Stimulated activated memory B cell treated with anti-CD40 and anti-IgM and Interleukin-4, amounts not matched to agents 10 μg/mL and 1 μg/mL and 100 μg/mL, for 72 hours (primary cell): ENCODE measurements at regions not wholly inside any gene's neighbourhood (a gene's known extent, or its start where the extent isn't known, plus 50 kb on each side); places are given as distances from the start of the nearest gene placed in this dataset.
A peak's percentile ranks its signal among the peaks of the same experiment; 100 is the strongest.
"Not testable (repeated sequence)": the region's sequence is repeated elsewhere in the genome, so short reads cannot be mapped to it uniquely, and the experiment has no call there.

ENCODE experiments used
- ATAC-seq: fragments of 150-1000 bp; cut with Tn5 transposase; 2 replicates; pipeline ENCODE4 v1.10.0; 2021
- H3K27ac Mint-ChIP-seq: one replicate; pipeline ENCODE4 v1.8.0; 2022; ENCODE audit warnings: mild to moderate bottlenecking, mixed read lengths
- H3K27me3 Mint-ChIP-seq: one replicate; pipeline ENCODE4 v1.8.0; 2022; ENCODE audit warnings: mixed read lengths
- H3K36me3 Mint-ChIP-seq: one replicate; pipeline ENCODE4 v1.8.0; 2022; ENCODE audit warnings: mixed read lengths
- H3K4me1 Mint-ChIP-seq: one replicate; pipeline ENCODE4 v1.8.0; 2022; ENCODE audit warnings: mixed read lengths
- H3K4me3 Mint-ChIP-seq: one replicate; pipeline ENCODE4 v1.8.0; 2022; ENCODE audit warnings: mild to moderate bottlenecking, moderate library complexity, mixed read lengths
- H3K9me3 Mint-ChIP-seq: one replicate; pipeline ENCODE4 v1.8.0; 2022; ENCODE audit warnings: mixed read lengths

DNA sequence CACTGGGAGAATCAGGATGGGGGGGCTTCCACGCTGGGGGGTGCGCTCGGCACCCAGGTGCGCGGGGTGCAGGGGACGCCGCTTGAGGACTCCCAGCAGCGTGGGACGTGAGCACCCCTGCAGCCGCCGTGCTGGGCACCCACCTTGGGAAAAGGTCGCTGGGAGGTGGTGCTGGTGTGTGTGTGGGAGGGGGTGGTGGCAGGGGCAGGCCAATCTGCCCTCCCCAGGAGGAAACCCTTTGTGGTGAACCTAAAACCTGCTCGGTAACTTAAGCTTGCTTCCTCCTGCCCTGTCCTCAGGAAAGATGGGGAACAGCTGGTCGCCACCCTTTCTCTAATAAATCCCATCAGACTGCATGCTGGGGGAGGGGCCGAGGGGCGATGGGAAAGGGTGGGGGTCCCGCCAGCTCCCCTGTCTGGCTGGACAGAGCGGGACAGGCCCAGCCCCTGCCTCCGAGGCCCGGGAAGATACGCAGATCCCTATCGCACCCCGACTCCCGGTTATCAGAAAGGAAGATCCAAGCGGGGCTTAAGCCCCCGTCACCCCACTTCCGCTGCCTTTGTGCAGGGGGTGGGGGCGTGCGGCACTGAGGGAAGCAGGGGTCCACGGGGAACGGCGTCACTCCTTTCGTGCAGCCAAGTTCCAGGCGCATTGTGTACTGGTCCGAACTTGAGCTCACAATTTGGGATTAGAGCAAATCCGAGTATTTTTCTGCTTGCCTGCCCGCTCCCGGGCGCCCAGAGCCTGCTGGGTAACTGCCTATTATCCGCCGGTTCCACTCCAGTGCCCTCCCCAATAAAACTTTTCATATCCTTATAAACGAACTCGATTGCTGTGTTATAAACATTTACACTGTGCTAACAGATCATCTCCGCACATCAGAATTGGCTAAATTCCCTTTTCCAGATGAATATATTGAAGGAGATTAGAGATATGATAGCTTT lies 64.6 kb downstream of the UNCX start:
- Mint-ChIP-seq H3K27me3 (peaks cover 42% of the 10 kb centered on the region), H3K27ac (no peak overlapping the region), H3K9me3 (no peaks in the 10 kb centered on the region), H3K4me3 (no peak overlapping the region), H3K4me1 (no peaks in the 10 kb centered on the region), H3K36me3 (no peaks in the 10 kb centered on the region)
- no peak for ATAC-seq

DNA sequence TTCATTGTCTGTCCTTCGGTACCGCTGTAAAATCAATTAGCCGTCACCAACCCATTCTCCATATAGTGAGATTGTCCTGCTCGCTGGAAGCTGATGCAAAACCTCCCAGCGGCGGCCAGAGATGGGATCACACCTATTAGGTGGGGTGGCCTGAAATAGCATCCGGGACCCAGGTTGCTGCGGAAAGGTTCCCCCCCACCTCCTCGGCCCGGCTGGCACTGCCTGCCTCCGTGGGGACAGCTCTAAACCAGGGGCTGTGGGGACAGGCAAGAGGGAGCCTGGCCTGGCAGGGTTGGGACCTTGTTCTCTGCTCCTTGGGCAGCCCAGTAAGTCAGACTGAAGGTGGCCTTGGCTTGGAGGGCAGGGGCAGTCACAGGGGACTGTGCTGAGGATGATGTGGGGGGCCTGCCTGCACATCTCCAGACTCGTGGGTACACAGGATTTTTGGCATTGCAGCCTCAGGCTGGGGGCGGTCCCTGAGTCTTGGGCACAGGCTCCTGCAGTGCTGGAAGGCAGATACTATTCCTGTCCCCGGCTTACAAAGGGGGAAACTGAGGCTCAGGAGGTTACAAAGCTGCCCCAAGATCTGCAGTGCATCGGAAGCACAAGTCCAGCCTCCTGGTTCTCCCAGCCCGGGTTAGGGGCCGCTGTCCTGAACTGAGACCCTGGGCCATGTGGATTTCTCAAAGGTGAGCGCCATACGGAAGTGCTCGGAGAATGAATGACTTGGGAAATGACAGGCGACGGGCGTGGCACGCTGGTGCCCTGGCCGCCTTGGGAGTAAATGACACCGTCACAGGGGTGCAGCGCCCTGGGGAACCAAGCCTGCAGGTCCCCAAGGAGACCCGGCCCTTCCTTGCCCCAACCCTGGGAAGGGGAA lies 65.6 kb downstream of the UNCX start:
- H3K36me3 Mint-ChIP-seq: no peaks in the 10 kb centered on the region
- no peak for ATAC-seq
- no peaks in the 10 kb centered on the region for H3K4me1 Mint-ChIP-seq
- H3K27ac Mint-ChIP-seq: no peak overlapping the region
- H3K4me3 Mint-ChIP-seq: no peak overlapping the region
- H3K27me3 Mint-ChIP-seq: peaks cover 32% of the 10 kb centered on the region
- H3K9me3 Mint-ChIP-seq: no peaks in the 10 kb centered on the region

DNA sequence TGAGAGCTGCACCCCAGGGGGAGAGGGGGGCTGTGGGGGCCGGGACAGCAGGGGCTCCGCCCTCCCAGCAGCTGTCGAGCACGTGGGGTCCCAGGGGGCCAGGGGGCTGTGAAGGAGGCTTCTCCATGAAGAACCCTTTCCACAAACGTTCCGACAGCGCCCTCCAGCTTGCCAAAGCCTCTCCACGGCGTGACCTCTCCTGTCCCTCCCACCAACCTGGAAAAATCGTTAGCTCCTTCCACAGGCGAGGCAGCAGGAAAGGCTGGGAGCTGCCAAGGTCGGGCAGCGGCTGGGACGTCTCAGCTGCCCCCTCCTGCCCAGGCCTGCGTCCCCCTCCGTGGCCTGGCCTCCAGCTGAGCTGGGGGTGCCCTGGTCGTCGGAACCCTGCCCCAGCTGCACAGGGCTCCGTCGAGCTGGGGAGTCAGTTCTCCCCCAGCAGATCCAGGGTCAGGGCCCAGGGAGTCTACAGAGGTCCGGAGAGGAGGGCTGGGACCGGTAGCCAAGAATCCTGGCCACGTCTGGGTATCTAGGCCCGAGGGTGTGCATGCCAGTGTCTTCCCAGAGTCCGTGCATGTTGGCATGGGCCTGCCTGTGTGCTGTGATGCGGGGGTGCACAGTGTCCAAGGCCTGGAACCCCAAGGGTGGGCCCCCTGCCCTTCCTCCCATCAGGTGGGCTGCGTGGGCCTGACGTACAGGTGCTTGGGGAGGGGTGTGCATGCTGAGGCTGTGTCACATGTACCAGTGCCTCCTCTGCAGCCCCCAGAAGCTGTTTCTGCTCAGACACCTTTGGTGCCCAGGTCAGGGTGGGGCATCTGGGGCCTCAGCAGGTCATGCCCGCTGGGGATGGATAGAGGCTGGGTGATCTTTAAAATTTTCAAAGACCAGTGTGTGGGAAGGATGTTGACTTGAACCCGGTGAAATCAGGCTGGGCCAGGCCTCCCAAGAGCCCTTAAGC lies 66.5 kb downstream of the UNCX start:
- H3K27me3 Mint-ChIP-seq: peaks cover 28% of the 10 kb centered on the region
- no peaks in the 10 kb centered on the region for H3K9me3 Mint-ChIP-seq
- no peaks in the 10 kb centered on the region for H3K36me3 Mint-ChIP-seq
- H3K4me3 Mint-ChIP-seq: no peak overlapping the region
- no peaks in the 10 kb centered on the region for H3K4me1 Mint-ChIP-seq
- ATAC-seq: no peak
- H3K27ac Mint-ChIP-seq: no peak overlapping the region

DNA sequence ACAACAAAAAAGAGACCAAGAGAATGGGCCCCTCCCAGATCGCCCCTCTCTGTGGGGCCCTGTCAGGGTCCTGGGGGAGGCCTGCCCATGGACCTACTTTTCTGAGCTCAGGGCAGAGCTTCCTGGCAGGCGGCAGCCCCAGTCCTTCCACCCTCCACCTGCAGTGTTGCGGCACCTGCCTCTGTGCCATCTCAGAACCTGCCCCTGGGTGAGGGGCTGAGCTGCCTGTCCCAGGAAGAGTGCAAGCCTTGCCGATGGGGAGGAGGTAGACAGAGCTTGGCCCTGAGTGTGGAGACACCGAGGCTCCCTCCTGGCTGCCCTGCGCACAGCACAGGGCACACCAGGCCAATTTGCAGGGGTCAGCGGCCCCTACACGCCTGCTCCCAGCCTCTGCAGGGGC lies 67.5 kb downstream of the UNCX start:
- H3K27me3 Mint-ChIP-seq: peaks cover 28% of the 10 kb centered on the region
- no peak overlapping the region for H3K27ac Mint-ChIP-seq
- no peaks in the 10 kb centered on the region for H3K36me3 Mint-ChIP-seq
- H3K4me1 Mint-ChIP-seq: no peaks in the 10 kb centered on the region
- no peak for ATAC-seq
- no peak overlapping the region for H3K4me3 Mint-ChIP-seq
- H3K9me3 Mint-ChIP-seq: no peaks in the 10 kb centered on the region

DNA sequence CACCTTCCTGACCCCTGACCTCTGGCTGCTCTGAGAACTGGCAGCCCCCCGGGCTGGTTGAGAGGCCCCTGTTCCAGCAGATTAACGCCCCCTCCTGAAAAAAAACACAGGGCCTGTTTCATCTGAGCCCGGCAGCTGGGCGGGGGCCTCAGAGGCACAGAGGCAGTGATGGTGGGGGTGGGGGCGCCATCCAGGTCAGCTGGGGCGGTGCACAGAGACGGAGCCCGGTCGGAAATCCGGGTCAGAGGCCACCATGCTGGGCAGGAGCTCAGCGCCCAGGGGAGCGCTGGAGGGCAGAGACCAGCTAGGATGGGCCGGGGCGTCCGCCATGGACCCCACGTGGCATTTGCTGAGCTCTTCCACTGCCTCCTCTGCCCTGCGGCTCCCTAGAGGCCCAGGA lies 68.0 kb downstream of the UNCX start:
- no peak overlapping the region for H3K4me3 Mint-ChIP-seq

DNA sequence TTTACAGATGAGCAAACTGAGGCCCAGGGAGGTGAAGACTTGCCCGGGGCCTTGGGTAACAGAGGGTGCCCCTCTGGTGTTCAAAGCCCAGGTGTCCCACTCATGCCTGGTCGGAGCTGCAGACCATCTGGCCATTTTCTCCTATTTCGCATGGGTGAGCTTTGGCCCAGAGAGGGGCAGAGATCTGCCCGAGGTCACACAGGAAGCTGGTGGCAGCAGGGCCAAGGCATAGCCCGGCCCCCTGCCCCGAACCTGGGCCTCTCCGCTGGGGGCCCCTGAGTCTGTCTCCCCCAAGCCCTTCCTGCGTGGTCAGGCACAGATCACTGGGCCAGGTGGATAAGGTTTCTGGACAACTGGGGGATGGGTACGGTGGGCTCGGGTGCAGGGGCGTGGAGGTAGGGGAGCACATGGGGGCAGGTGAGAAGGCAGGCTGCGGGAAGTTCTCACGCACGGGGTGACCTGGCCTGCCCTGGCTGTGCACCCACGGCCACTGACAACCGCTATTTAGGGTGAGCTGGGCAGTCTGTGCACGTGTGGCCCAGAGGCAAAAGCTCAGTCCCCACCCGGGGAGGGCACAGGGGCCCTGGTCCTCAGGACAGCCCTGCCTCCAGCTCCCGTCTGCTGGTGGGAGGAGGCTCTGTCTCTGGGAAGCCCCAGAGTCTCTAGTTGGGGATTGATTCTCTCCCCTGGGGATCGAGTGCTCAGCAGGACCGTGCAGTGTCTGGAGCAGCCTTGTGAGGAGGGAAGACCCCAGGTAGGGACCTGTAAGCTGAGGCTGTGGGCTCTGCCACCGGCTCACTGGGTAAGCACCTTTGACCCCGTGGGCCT lies 68.6 kb downstream of the UNCX start:
- H3K27me3 Mint-ChIP-seq: peaks cover 36% of the 10 kb centered on the region
- no peak overlapping the region for H3K4me3 Mint-ChIP-seq
- no peaks in the 10 kb centered on the region for H3K36me3 Mint-ChIP-seq
- peaks cover 6% of the 10 kb centered on the region for H3K9me3 Mint-ChIP-seq
- H3K4me1 Mint-ChIP-seq: no peaks in the 10 kb centered on the region
- ATAC-seq: no peak
- H3K27ac Mint-ChIP-seq: no peak overlapping the region

More for the DNA sequence above, 68.0 kb downstream of the UNCX start:
- peaks cover 1% of the 10 kb centered on the region for H3K9me3 Mint-ChIP-seq
- H3K4me1 Mint-ChIP-seq: no peaks in the 10 kb centered on the region
- no peak for ATAC-seq
- H3K27ac Mint-ChIP-seq: no peak overlapping the region
- peaks cover 31% of the 10 kb centered on the region for H3K27me3 Mint-ChIP-seq
- H3K36me3 Mint-ChIP-seq: no peaks in the 10 kb centered on the region

DNA sequence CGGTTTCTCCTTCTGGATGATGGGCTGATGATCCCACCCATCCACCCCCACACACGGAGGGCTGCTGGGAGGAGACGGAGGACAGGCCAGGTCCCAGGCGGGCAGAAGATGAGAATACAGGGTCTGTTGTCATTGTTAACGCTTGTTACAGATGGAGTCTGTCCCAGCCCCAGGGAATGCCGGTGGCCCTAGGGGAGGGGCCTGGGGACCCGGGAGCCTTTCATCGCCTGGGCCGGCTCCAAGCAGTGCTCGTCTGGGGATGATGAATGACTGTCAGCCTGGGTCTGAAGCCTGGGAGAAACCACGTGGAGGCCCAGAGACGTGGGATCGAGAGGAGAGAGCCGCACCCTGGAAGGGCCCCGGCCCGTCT lies 69.2 kb downstream of the UNCX start:
- Mint-ChIP-seq H3K9me3 (peaks cover 10% of the 10 kb centered on the region), H3K4me1 (no peaks in the 10 kb centered on the region), H3K36me3 (no peaks in the 10 kb centered on the region), H3K27me3 (peaks cover 36% of the 10 kb centered on the region), H3K27ac (no peak overlapping the region), H3K4me3 (no peak overlapping the region)
- ATAC-seq: no peak

DNA sequence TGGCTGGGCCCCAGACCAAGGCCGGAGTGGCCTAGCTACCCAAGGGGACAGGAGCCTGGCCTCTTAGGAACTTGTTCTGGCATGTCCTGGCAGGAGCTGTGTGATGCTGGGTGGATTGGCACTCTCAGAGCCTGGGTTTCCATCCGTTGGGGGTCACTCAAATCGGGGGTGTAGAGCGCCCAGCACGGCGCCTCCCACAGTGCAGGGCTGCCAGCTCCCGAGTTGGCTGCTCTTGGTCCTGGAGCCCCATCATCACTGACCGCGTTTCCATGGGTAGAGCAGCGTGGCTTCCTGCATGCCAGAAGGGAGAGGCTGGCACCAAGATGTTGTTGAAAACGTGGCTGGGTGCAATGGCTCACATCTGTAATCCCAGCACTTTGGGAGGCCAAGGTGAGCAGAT lies 70.3 kb downstream of the UNCX start:
- no peak overlapping the region for H3K27ac Mint-ChIP-seq
- no peak overlapping the region for H3K4me3 Mint-ChIP-seq
- H3K27me3 Mint-ChIP-seq: peaks cover 27% of the 10 kb centered on the region
- no peak for ATAC-seq
- H3K4me1 Mint-ChIP-seq: no peaks in the 10 kb centered on the region
- H3K9me3 Mint-ChIP-seq: peaks cover 11% of the 10 kb centered on the region
- no peaks in the 10 kb centered on the region for H3K36me3 Mint-ChIP-seq

DNA sequence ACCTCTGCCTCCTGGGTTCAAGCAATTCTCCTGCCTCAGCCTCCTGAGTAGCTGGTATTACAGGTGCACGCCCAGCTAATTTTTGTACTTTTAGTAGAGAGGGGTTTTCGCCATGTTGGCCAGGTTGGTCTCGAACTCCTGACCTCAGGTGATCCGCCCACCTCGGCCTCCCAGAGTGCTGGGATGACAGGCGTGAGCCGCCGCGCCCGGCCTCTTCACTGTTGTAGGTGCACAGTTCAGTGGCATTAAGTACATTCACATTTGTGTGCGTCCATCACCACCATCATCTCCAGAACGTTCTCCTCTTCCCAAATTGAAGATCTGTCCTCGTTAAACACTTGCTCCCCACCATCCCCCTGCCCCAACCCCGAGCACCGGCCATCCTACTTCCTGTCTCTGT lies 71.3 kb downstream of the UNCX start:
- not testable (repeated sequence) for H3K27ac Mint-ChIP-seq, H3K4me1 Mint-ChIP-seq, ATAC-seq, H3K4me3 Mint-ChIP-seq, H3K36me3 Mint-ChIP-seq
- H3K9me3 Mint-ChIP-seq: peaks cover 13% of the 10 kb centered on the region
- peaks cover 17% of the 10 kb centered on the region for H3K27me3 Mint-ChIP-seq

DNA sequence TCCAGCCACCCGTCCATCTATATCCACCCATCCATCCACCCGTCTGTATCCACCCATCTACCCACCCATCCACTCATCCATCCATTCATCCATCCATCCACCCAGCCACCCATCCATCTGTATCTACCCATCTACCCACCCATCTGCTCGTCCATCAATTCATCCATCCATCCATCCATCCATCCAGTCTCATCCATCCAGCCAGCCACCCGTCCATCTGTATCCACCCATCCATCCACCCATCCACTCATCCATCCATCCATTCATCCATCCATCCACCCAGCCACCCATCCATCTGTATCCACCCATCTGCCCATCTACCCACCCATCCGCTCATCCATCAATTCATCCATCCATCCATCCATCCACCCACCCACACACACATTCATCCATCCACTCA lies 73.2 kb downstream of the UNCX start:
- peaks cover 13% of the 10 kb centered on the region for H3K9me3 Mint-ChIP-seq
- H3K36me3 Mint-ChIP-seq: no peaks in the 10 kb centered on the region
- H3K27me3 Mint-ChIP-seq: peaks cover 17% of the 10 kb centered on the region
- no peaks in the 10 kb centered on the region for H3K4me1 Mint-ChIP-seq
- no peak for ATAC-seq
- H3K27ac Mint-ChIP-seq: no peak overlapping the region
- no peak overlapping the region for H3K4me3 Mint-ChIP-seq

DNA sequence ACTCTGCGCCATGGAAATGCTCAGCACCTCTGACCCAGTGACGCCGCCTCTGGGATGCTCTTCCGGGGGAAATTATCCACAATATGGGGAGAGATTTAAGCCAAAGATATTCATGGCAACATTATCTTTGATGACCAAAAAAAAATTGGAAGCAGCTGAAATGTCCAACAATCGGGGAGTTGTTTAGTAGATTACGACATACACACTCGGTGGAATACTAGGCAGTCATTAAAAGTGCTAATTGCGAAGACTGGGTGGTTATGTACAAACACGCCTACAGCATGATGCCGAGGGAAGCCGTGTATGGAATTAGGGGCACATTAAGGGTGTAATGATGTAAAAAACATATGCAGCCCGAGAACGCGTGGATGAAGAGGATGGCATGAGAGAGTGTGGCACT lies 75.2 kb downstream of the UNCX start:
- H3K4me3 Mint-ChIP-seq: no peak overlapping the region
- H3K4me1 Mint-ChIP-seq: no peaks in the 10 kb centered on the region
- H3K9me3 Mint-ChIP-seq: peaks cover 13% of the 10 kb centered on the region
- H3K27ac Mint-ChIP-seq: no peak overlapping the region
- no peak for ATAC-seq
- H3K36me3 Mint-ChIP-seq: no peaks in the 10 kb centered on the region
- H3K27me3 Mint-ChIP-seq: peaks cover 17% of the 10 kb centered on the region

DNA sequence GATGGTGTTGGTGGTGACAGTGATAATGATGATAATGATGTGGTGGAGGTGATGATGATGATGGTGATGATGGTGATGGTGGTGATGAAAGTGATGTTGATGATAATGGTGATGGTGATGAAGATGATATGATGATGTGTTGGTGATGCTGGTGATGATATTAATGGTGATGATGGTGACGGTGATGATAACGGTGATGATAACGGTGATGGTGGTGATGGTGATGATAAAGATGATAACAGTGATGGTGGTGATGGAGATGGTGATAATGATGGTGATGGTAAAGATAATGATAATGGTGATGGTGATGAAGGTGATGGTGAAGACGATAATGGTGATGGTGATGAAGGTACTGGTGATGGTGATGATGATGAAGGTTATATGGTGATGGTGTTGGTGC lies 76.6 kb downstream of the UNCX start:
- H3K4me3 Mint-ChIP-seq: no peak overlapping the region
- H3K9me3 Mint-ChIP-seq: peaks cover 13% of the 10 kb centered on the region
- no peak for ATAC-seq
- H3K27me3 Mint-ChIP-seq: peaks cover 17% of the 10 kb centered on the region
- no peak overlapping the region for H3K27ac Mint-ChIP-seq
- H3K4me1 Mint-ChIP-seq: no peaks in the 10 kb centered on the region
- H3K36me3 Mint-ChIP-seq: no peaks in the 10 kb centered on the region

DNA sequence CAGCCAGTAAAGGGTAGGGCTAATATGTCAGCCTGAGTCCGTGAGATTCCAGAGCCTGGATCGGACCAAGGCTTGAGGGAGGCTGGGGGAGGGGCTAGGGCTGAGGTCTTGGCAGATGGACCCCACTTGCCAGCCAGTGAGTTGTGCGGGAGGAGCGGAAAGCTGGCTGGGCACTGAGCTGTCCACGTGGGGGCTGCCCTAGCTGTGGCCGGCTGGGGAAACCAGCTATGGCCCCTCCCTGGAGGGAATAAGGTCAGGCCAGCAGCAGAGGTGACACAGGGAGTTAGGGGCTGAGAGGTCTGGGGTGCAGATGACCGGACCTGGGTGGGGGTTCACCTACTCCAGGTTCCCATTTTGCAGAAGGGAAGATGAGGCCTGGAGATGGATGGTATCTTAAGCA lies 77.3 kb downstream of the UNCX start:
- peaks cover 17% of the 10 kb centered on the region for H3K27me3 Mint-ChIP-seq
- H3K36me3 Mint-ChIP-seq: no peaks in the 10 kb centered on the region
- no peak for ATAC-seq
- H3K27ac Mint-ChIP-seq: no peak overlapping the region
- no peaks in the 10 kb centered on the region for H3K4me1 Mint-ChIP-seq
- no peak overlapping the region for H3K4me3 Mint-ChIP-seq
- peaks cover 13% of the 10 kb centered on the region for H3K9me3 Mint-ChIP-seq

DNA sequence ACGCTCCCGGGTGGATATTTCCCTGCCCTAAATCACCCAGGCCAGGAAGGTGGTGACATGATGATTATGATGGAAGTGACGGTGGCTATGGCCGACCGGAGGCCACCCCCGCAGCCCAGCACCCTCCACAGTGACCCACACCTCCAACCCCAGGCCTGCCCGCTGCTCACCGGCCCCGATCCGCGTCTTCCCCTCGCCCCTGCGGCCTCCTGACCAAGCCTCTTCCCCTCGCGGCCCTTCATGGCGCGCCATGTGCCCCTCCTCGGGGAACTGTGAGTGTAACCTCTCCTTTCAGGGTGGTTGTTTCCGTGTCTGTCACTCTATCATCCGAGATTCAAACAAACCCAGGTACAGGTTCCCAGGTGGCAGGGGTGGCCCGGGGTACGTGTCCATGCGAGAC lies 78.3 kb downstream of the UNCX start:
- Mint-ChIP-seq H3K27ac (no peak overlapping the region), H3K27me3 (peaks cover 16% of the 10 kb centered on the region), H3K4me1 (no peaks in the 10 kb centered on the region), H3K4me3 (no peak overlapping the region), H3K9me3 (peaks cover 9% of the 10 kb centered on the region), H3K36me3 (no peaks in the 10 kb centered on the region)
- ATAC-seq: peak; percentile 3
